SKM-1 treated with dmso at 0.1 percent for 144 hours (cell line): ENCODE measurements at regions not wholly inside any gene's neighbourhood (a gene's known extent, or its start where the extent isn't known, plus 50 kb on each side); places are given as distances from the start of the nearest gene placed in this dataset.

Experiments
- DNase-seq: peaks from one replicate; lab custom pipeline; 2025; ENCODE audit not compliant: unreplicated experiment; lab: John Stamatoyannopoulos, UW

- no peak for DNase-seq
Measured at GRCh38 chr11:92739491-92739890, 230.0 kb upstream of the MTNR1B start.

- DNase-seq = no peak
Measured at GRCh38 chr11:92740276-92740675, 229.2 kb upstream of the MTNR1B start.

GRCh38 chr11:92744929-92745585 lies 224.4 kb upstream of the MTNR1B start:
- no peak for DNase-seq

GRCh38 chr11:92750794-92751193 lies 218.7 kb upstream of the MTNR1B start:
- DNase-seq = no peak

- DNase-seq = no peak
Measured at GRCh38 chr11:92751594-92751993, 217.9 kb upstream of the MTNR1B start.

GRCh38 chr11:92752122-92752521 lies 217.3 kb upstream of the MTNR1B start:
- DNase-seq = no peak

- DNase-seq = no peak
Measured at GRCh38 chr11:92753161-92753560, 216.3 kb upstream of the MTNR1B start.

GRCh38 chr11:92758241-92758780 lies 211.1 kb upstream of the MTNR1B start:
- DNase-seq = no peak

- no peak for DNase-seq
Measured at GRCh38 chr11:92759571-92760214, 209.8 kb upstream of the MTNR1B start.

GRCh38 chr11:92762121-92762540 lies 207.3 kb upstream of the MTNR1B start:
- no peak for DNase-seq

GRCh38 chr11:92763336-92763735 lies 206.1 kb upstream of the MTNR1B start:
- no peak for DNase-seq

GRCh38 chr11:92764128-92764527 lies 205.3 kb upstream of the MTNR1B start:
- DNase-seq = no peak

- no peak for DNase-seq
Measured at GRCh38 chr11:92765082-92765840, 204.2 kb upstream of the MTNR1B start.

- peak; percentile 22 for DNase-seq
Measured at GRCh38 chr11:92765965-92766371, 203.5 kb upstream of the MTNR1B start.

- DNase-seq = no peak
Measured at GRCh38 chr11:92766698-92767097, 202.8 kb upstream of the MTNR1B start.

- no peak for DNase-seq
Measured at GRCh38 chr11:92767416-92767815, 202.0 kb upstream of the MTNR1B start.

GRCh38 chr11:92768121-92768840 lies 201.2 kb upstream of the MTNR1B start:
- DNase-seq = no peak

GRCh38 chr11:92769112-92769511 lies 200.3 kb upstream of the MTNR1B start:
- no peak for DNase-seq

GRCh38 chr11:92770419-92770818 lies 199.0 kb upstream of the MTNR1B start:
- DNase-seq = no peak

GRCh38 chr11:92770981-92771380 lies 198.5 kb upstream of the MTNR1B start:
- no peak for DNase-seq

GRCh38 chr11:92771701-92772100 lies 197.8 kb upstream of the MTNR1B start:
- no peak for DNase-seq
